ENCODE measurements at regions not wholly inside any gene's neighbourhood (a gene's known extent, or its start where the extent isn't known, plus 50 kb on each side); places are given as distances from the start of the nearest gene placed in this dataset.
A peak's percentile ranks its signal among the peaks of the same experiment; 100 is the strongest.

DNA sequence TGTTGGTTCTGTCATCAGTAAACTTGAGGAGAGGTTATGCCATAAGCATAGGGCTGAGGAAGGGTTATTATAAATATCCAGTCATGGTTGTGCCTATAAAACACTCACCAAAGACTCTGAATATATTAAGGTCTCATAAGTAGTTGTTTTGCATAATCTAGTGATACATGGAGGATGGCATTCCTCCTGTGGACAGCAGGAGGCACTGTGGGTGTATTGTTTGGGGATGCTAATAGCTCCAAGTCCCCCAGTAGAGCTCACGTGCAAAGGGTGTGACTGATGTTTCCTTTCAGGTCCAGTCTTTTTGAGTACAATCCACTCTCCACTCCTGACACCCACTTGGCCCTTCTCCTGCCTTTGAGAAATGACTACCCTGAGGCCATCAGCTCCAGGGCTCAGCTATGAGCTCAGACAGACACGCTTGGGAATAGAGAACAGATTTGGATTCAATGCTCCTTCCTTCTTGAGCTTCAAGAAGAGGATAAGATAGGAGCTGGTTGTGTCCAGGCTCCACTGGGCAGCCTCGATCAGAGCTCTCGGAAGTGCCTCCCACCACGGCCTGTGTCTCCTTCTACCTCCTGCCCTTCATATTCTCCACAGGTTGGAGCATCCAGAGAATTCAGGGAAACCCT, 85.2 kb upstream of the IGLL5 start:
- DNase-seq (ENCODE audit: low read depth, low spot score): no peak

- DNase-seq (ENCODE audit: low read depth, low spot score): no peak
These were observed 84.2 kb upstream of the IGLL5 start for GRCh38 chr22:22803285-22803853.

GRCh38 chr22:22810018-22810427, 77.6 kb upstream of the IGLL5 start:
- DNase-seq (ENCODE audit: low read depth, low spot score): peak; percentile 38

GRCh38 chr22:22810471-22810870, 77.1 kb upstream of the IGLL5 start:
- DNase-seq (ENCODE audit: low read depth, low spot score): no peak

DNA sequence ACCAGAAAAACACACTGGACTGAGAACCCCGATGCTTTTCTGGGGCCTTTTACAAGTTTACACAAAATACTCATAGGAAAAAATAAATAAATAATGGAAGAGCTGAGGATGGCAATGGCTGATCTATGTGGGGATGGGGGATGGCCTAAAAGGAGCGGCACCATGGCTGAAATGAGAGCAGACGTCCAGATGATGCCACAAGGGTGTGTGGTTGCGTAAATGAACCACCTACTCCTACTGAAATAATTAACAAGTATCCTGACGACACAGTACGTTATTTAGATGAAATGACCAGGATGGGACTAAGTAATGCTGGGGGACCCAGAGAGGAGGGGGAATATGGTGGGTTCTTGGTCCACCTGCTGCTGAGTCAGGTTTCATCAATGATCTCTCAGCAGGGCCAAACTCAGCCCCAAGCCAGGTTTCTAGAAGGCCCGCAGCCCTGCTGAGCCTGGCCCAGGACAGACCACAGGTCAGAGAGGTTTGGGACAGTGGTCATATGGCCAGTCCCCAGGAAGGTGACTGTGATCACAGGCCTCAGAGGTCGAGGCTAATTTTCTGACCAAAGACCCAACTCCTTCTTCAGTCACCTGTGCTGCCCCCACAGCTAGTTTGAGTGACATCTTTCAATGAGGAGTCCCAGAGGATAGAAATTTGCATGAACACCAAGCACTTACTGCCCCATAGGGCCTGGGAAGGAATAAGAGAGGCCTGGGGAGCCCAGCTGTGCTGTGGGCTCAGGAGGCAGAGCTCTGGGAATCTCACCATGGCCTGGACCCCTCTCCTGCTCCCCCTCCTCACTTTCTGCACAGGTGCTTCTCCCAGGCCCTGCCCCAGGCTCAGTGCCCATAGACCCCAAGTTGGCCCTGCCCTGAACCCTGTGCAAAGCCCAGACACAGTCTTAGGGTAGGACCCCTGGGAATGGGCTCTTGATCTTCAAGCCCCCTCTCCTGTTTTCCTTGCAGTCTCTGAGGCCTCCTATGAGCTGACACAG, 76.3 kb upstream of the IGLL5 start:
- no peak for DNase-seq (ENCODE audit: low read depth, low spot score)

- no peak for DNase-seq (ENCODE audit: low read depth, low spot score)
These were observed 75.3 kb upstream of the IGLL5 start for GRCh38 chr22:22812031-22812905.

DNA sequence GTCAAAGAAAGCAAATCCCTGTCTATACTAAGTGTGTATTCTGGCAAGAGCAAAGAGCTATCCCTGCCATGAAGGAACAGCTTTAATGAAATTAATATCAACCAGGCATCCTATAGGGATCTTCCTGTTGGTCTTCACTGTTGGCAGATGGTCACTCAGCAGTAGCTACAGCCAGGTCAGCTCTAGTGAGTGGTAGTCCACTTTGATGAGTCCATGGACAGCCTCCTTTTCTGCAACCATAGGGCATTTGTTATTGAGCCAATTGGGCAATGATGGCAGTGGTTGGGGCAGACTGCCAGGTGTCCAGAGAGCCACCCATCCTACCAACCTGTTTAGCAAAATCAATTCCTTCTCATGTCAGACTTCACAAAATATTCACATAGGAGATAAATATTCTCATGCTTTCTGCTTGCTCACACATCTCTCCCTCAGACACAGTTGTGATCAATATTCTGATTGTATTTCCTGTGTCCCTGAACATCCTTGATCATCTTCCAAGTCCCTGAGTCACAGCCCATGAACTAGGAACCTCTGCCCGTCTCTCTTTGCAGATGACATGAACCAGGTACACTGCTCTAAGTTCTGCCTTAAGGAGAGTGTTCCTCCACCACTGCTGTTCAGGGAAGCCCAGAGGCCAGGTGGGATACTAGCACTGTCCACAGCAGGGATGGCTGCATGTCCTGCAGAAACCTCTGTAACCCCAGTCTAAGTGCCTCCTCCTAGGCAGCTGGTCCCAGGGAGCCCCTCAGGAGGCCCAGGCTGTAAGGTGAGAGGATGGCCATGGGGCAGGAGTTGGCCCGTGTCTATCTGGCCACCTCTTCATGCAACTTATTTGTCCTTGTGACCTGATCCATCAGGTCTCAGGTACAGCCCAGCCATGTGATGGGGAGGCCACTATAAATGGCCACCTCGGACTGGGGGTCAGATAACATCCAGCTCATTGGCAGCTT, 74.2 kb upstream of the IGLL5 start:
- DNase-seq (ENCODE audit: low read depth, low spot score): no peak

DNA sequence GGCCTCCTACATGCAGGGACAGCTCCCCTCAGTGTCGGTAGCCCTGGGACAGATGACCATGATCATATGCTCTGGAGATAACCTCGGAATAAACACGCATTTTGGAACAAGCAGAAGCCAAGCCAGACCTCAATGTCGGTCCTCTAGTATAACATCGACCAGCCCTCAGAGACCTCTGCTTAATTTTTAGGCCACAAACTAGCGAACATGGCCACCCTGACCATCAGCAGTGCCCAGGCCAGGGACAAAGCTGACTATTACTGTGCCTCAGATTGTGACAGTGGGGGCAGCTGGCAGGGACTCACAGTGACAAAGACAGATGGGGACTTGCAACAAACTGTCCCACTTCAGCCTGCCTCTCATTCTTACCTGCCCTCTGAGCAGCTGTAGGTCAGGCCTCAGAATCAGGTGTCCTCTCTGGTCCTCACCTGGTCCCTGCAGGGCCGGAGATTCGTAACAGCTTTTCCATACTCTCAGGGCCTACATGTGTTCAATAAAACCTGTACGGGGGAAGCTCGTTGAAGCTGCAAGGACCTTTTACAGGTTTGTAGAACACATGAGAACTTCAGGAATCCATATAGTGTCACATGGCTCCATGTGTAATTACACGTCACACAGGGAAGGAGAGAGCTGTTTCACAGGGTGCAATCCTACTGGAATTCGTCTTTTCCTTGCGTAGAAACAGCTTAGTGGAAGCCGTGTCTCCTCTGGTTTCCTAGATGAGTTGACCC, 72.8 kb upstream of the IGLL5 start:
- no peak for DNase-seq (ENCODE audit: low read depth, low spot score)

GRCh38 chr22:22815397-22816170, 72.0 kb upstream of the IGLL5 start:
- DNase-seq (ENCODE audit: low read depth, low spot score): no peak

GRCh38 chr22:22816171-22816514, 71.5 kb upstream of the IGLL5 start:
- DNase-seq (ENCODE audit: low read depth, low spot score): no peak

- DNase-seq (ENCODE audit: low read depth, low spot score): no peak
These were observed 70.7 kb upstream of the IGLL5 start for GRCh38 chr22:22816766-22817410.

DNA sequence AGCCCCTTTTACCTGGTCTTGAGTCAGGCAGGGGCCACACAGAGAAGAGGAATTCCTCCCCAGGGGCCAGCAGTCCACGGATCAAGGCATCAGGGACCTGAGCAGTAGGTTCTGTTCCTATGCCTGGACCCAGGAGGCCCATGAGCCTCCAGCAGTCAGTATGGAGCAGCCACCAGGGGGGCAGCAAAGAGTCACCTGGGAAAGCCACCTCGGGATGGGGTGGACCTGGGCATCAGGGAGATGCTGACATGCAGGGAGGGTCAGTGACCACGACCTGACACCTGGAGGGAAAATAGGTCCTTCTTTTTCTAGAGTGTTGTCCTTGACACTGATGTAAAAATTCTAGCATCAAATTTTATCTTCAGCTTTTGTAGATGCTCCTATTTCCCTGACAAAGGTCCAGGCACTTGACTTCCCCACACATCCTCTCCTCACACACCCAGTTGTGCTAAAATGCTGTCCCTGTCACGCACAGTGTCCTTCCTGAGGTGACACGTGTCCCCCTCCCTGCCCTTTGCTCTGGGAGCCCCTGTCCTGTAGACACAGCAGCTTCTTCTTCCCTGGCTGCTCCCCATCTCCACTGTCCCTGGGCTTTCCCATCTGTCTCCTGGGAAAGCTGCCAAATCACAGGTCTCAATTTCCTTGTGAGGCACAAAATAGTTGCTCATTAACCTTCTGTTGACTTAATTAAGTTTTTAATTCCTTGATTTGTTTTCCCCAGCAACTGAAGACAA, 70.0 kb upstream of the IGLL5 start:
- no peak for DNase-seq (ENCODE audit: low read depth, low spot score)

DNA sequence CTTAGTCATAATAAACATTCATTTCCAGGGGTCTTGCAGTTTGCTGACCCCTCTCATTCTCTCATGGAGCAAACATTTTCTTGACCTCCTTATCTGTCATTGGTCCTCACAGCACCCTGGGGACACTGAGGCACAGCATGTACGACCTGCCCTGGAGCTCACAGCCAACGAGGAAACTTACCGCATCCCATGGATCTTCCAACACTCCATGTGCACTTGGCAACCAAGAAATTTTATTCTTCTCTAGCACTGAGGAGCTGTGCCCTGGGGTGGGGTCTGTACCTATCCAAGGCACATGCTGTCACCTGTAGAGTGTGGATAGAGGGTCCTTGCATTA, 69.4 kb upstream of the IGLL5 start:
- DNase-seq (ENCODE audit: low read depth, low spot score): no peak

DNA sequence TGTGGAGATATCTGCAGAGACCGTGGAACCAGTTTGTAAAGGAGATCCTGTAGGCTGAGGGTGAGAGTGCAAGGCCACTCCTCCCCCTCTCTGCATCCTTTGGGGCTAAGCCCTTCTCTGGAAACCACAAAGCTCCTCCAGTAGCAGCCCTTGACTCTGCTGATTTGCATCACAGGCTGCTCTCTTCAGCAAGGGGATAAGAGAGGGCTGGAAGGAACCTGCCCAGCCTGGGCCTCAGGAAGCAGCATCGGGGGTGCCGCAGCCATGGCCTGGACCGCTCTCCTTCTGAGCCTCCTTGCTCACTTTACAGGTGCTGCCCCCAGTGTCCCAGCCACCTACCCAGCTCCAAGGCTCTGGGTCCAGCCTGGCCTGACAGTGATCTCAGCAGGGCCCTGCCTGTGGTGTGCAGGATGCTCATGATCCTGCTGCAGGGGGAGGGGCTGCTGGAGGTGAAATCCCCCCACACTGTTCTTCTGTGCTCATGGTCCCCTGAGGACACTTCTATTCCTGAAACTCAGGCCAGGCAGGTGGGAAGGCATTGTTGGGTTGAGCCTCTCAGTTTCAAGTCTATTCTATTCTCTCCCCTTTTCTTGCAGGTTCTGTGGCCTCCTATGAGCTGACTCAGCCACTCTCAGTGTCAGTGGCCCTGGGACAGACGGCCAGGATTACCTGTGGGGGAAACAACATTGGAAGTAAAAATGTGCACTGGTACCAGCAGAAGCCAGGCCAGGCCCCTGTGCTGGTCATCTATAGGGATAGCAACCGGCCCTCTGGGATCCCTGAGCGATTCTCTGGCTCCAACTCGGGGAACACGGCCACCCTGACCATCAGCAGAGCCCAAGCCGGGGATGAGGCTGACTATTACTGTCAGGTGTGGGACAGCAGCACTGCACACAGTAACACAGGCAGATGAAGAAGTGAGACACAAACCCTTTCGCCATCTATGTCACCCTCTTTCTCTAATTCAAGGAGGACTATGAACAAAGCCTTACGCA, 68.5 kb upstream of the IGLL5 start:
- no peak for DNase-seq (ENCODE audit: low read depth, low spot score)

DNA sequence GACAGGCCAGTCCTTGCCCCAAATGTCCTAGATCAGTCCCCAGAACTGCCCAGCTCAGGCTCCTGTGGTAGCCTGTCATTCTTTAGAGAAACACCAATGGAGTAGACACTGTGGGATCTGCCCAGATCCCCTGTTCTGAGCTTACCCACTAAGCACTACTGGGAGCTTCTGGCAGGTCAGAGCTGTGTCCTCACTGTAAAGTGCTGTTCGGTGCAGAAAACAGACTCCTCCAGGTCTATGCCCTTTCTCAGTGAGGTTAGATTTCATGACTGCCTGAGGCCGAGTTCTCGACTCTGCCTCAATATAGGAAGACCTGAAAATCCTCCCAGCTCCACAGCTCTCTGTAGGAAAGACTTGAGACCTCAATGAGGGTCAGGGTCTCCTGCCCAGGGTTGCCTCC, 67.5 kb upstream of the IGLL5 start:
- DNase-seq (ENCODE audit: low read depth, low spot score): no peak

DNA sequence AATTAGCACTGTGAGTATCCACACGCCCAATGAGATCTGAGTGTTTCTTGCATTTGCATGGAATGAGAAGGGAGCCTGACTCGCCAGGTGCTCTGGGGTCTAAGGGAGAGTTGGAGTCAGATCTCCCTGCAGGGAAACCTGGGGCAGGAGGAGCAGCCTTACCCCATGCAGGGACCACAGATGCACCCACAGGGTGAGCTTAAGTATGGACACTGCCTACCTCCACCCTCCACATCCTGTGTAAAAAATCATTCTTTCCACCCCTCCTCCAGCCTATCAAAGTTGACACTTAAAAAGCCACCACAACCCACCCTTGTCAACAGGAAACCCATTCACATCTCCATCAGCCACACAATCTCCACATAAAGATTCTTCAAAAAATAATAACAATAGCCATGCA, 67.0 kb upstream of the IGLL5 start:
- DNase-seq (ENCODE audit: low read depth, low spot score): no peak

DNA sequence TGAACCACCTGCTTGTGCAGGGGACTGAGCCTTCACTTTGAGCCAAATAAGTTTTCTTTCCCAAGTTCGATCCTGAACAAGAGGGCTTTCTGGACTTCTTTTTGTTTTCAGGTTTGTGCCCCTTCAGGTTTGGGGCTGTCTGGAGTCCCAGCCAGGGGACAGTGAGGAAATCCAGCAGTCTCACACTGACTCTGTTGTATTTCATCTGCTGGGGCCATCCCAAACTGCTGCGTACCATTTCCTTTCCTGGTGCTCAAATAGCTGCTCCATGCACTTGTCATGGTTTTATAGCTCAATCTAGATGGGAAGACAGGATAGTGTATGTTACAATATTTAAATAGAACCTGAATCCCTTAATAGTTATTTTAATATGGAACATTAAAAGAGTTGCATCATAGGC, 66.3 kb upstream of the IGLL5 start:
- no peak for DNase-seq (ENCODE audit: low read depth, low spot score)

Measured in activated CD4-positive, CD25-positive, alpha-beta regulatory T cell treated with anti-CD3 and anti-CD28 coated beads, Interleukin-2, amount 50 U/mL, for 16 hours (primary cell).